ENCODE measurements at regions not wholly inside any gene's neighbourhood (a gene's known extent, or its start where the extent isn't known, plus 50 kb on each side); places are given as distances from the start of the nearest gene placed in this dataset.
"Not testable (repeated sequence)": the region's sequence is repeated elsewhere in the genome, so short reads cannot be mapped to it uniquely, and the experiment has no call there.

GRCh38 chr1:74963120-74963519, 171.1 kb upstream of the LHX8 start:
- POLR2A ChIA-PET = no interaction called here
- no peaks in the 10 kb centered on the region for H3K9me3 Mint-ChIP-seq

GRCh38 chr1:74964508-74965102, 169.6 kb upstream of the LHX8 start:
- ChIA-PET POLR2A (no interaction called here), CTCF (no interaction called here)
- Mint-ChIP-seq H3K27ac (no peak overlapping the region), H3K36me3 (ENCODE audit: low read depth) (no peaks in the 10 kb centered on the region), H3K4me1 (no peaks in the 10 kb centered on the region), H3K27me3 (no peaks in the 10 kb centered on the region), H3K4me3 (no peak overlapping the region), H3K9me3 (no peaks in the 10 kb centered on the region)
- no peak for DNase-seq

More at GRCh38 chr1:74963120-74963519, 171.1 kb upstream of the LHX8 start:
- no peak for DNase-seq
- CTCF ChIA-PET = interaction anchor here (0.8 kb wide), 1 partner anchor 20 kb away, joined by 3 read pairs; no protein-coding TSS in a partner anchor
- H3K36me3 Mint-ChIP-seq (ENCODE audit: low read depth) = no peaks in the 10 kb centered on the region
- no peak overlapping the region for H3K4me3 Mint-ChIP-seq
- H3K27ac Mint-ChIP-seq = no peak overlapping the region
- H3K27me3 Mint-ChIP-seq = no peaks in the 10 kb centered on the region
- no peaks in the 10 kb centered on the region for H3K4me1 Mint-ChIP-seq

DNA sequence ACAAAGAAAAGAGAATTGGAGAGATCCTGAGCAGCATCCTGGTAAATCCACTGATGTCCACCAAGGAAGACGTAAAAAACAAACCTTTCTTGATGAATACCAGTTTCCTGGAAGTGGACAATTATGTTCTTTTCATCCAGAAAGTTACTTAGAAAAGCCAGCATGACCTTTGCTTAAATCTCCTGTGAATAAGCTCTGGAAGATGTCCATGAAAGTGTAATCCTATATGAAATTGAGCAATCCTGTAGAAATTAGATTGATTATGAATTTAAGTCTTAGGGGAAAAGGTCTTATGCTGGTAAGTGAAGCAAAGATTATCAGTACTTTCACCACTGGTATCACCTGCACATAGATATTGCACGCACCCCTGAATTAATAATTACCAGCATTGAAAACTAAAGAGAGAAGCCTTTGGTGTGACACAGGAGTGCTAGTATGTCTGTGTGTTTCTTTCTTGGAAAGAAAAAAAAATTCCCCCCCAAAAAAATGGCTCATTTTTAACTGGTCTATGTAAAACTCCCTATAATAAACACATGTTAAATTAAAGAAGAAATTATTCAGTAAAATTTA, 164.5 kb upstream of the LHX8 start:
- Mint-ChIP-seq H3K9me3 (no peaks in the 10 kb centered on the region), H3K36me3 (ENCODE audit: low read depth) (no peaks in the 10 kb centered on the region), H3K27me3 (no peaks in the 10 kb centered on the region), H3K4me3 (no peak overlapping the region), H3K4me1 (no peaks in the 10 kb centered on the region), H3K27ac (no peak overlapping the region)
- ChIA-PET CTCF (no interaction called here), POLR2A (no interaction called here)
- DNase-seq = no peak

GRCh38 chr1:74971982-74972381, 162.2 kb upstream of the LHX8 start:
- ChIA-PET POLR2A (no interaction called here), CTCF (interaction anchor here (0.6 kb wide), 1 partner anchor 1827 kb away, joined by 3 read pairs; no protein-coding TSS in a partner anchor)
- H3K36me3 Mint-ChIP-seq (ENCODE audit: low read depth) = no peaks in the 10 kb centered on the region
- H3K9me3 Mint-ChIP-seq = no peaks in the 10 kb centered on the region
- no peaks in the 10 kb centered on the region for H3K4me1 Mint-ChIP-seq
- DNase-seq = no peak
- H3K4me3 Mint-ChIP-seq = no peak overlapping the region
- no peaks in the 10 kb centered on the region for H3K27me3 Mint-ChIP-seq
- H3K27ac Mint-ChIP-seq = no peak overlapping the region

- POLR2A ChIA-PET = interaction anchor here (0.6 kb wide), 1 partner anchor 19 kb away, joined by 3 read pairs; no protein-coding TSS in a partner anchor
- DNase-seq = no peak
- CTCF ChIA-PET = no interaction called here
- H3K4me1 Mint-ChIP-seq = no peaks in the 10 kb centered on the region
- H3K27me3 Mint-ChIP-seq = no peaks in the 10 kb centered on the region
- H3K9me3 Mint-ChIP-seq = no peaks in the 10 kb centered on the region
- H3K36me3 Mint-ChIP-seq (ENCODE audit: low read depth) = no peaks in the 10 kb centered on the region
- H3K4me3 Mint-ChIP-seq = no peak overlapping the region
- no peak overlapping the region for H3K27ac Mint-ChIP-seq
Measured at GRCh38 chr1:74976491-74976890, 157.7 kb upstream of the LHX8 start.

- H3K9me3 Mint-ChIP-seq; H3K4me1 Mint-ChIP-seq; H3K4me3 Mint-ChIP-seq; POLR2A ChIA-PET; H3K27ac Mint-ChIP-seq; CTCF ChIA-PET; H3K27me3 Mint-ChIP-seq; H3K36me3 Mint-ChIP-seq (ENCODE audit: low read depth); DNase-seq: not testable (repeated sequence)
Measured at GRCh38 chr1:74992448-74992847, 141.7 kb upstream of the LHX8 start.

DNA sequence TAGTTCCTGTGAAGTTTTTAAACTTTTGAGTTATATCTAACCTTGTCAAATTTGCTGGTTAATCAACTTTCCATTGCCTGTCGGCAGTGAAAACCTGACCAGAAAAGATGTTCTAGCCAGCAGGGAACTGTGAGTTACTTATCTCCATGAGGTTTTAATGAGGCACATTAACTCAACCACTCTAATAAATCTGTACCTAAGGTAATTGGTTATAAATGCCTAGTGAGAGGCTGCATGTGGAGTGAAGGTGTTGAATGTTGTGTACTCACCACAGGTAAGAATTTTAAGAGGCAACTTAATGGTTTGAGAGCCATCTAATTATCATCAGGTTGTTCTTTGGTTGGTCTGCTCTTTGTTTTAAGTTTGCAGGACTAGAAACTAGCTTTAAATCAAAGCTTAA, 138.4 kb upstream of the LHX8 start:
- H3K4me3 Mint-ChIP-seq = no peak overlapping the region
- H3K4me1 Mint-ChIP-seq = no peaks in the 10 kb centered on the region
- no peak overlapping the region for H3K27ac Mint-ChIP-seq
- H3K36me3 Mint-ChIP-seq (ENCODE audit: low read depth) = no peaks in the 10 kb centered on the region
- H3K9me3 Mint-ChIP-seq = no peaks in the 10 kb centered on the region
- no peak for DNase-seq
- ChIA-PET POLR2A (no interaction called here), CTCF (no interaction called here)
- no peaks in the 10 kb centered on the region for H3K27me3 Mint-ChIP-seq

GRCh38 chr1:75010547-75010946, 123.6 kb upstream of the LHX8 start:
- H3K27me3 Mint-ChIP-seq = no peaks in the 10 kb centered on the region
- no peaks in the 10 kb centered on the region for H3K4me1 Mint-ChIP-seq
- no peaks in the 10 kb centered on the region for H3K9me3 Mint-ChIP-seq
- no peak overlapping the region for H3K27ac Mint-ChIP-seq
- no peaks in the 10 kb centered on the region for H3K36me3 Mint-ChIP-seq (ENCODE audit: low read depth)
- no peak overlapping the region for H3K4me3 Mint-ChIP-seq
- ChIA-PET POLR2A (no interaction called here), CTCF (no interaction called here)
- DNase-seq = no peak

- H3K9me3 Mint-ChIP-seq = peaks cover 4% of the 10 kb centered on the region
- no peaks in the 10 kb centered on the region for H3K36me3 Mint-ChIP-seq (ENCODE audit: low read depth)
- ChIA-PET CTCF (no interaction called here), POLR2A (no interaction called here)
- no peak for DNase-seq
- no peak overlapping the region for H3K27ac Mint-ChIP-seq
- H3K27me3 Mint-ChIP-seq = no peaks in the 10 kb centered on the region
- H3K4me1 Mint-ChIP-seq = no peaks in the 10 kb centered on the region
- no peak overlapping the region for H3K4me3 Mint-ChIP-seq
Measured at GRCh38 chr1:75014250-75014649, 119.9 kb upstream of the LHX8 start.

- no peaks in the 10 kb centered on the region for H3K36me3 Mint-ChIP-seq (ENCODE audit: low read depth)
- no peak overlapping the region for H3K4me3 Mint-ChIP-seq
- ChIA-PET CTCF (no interaction called here), POLR2A (no interaction called here)
- no peak overlapping the region for H3K27ac Mint-ChIP-seq
- no peaks in the 10 kb centered on the region for H3K27me3 Mint-ChIP-seq
- H3K9me3 Mint-ChIP-seq = no peaks in the 10 kb centered on the region
- H3K4me1 Mint-ChIP-seq = no peaks in the 10 kb centered on the region
- no peak for DNase-seq
Measured at GRCh38 chr1:75023005-75023404, 111.2 kb upstream of the LHX8 start.

DNA sequence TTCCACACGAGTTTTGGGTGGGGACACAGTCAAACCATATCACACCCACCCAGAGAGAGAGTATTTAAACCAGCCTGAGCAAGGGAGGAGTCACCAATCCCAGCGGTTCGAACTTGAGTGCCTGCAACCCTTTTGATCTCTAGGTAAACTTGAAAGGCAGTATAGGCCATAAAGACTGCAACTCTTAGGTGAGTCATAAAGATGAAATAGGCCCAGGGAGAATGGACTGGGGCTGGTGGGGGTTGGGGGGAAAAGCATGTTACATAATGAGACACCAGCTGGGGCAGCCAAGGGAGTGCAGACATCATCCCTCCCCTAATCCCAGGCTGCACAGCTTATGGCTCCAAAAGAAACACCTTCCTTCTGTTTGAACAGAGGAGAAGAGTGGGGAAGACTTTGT, 99.8 kb upstream of the LHX8 start:
- CTCF ChIA-PET = no interaction called here
- Mint-ChIP-seq H3K9me3 (peaks cover 17% of the 10 kb centered on the region), H3K36me3 (ENCODE audit: low read depth) (no peaks in the 10 kb centered on the region), H3K4me3 (no peak overlapping the region), H3K27ac (no peak overlapping the region), H3K27me3 (no peaks in the 10 kb centered on the region), H3K4me1 (no peaks in the 10 kb centered on the region)
- POLR2A ChIA-PET = no interaction called here
- no peak for DNase-seq

GRCh38 chr1:75035536-75035935, 98.7 kb upstream of the LHX8 start:
- ChIA-PET POLR2A (no interaction called here), CTCF (no interaction called here)
- Mint-ChIP-seq H3K27ac (no peak overlapping the region), H3K4me3 (no peak overlapping the region), H3K9me3 (peaks cover 21% of the 10 kb centered on the region), H3K36me3 (ENCODE audit: low read depth) (no peaks in the 10 kb centered on the region), H3K27me3 (no peaks in the 10 kb centered on the region), H3K4me1 (no peaks in the 10 kb centered on the region)
- DNase-seq = no peak

GRCh38 chr1:75053207-75053606, 81.0 kb upstream of the LHX8 start:
- ChIA-PET CTCF (no interaction called here), POLR2A (no interaction called here)
- Mint-ChIP-seq H3K9me3 (peaks cover 2% of the 10 kb centered on the region), H3K27me3 (no peaks in the 10 kb centered on the region), H3K27ac (no peak overlapping the region), H3K4me3 (no peak overlapping the region), H3K4me1 (no peaks in the 10 kb centered on the region), H3K36me3 (ENCODE audit: low read depth) (no peaks in the 10 kb centered on the region)
- no peak for DNase-seq

DNA sequence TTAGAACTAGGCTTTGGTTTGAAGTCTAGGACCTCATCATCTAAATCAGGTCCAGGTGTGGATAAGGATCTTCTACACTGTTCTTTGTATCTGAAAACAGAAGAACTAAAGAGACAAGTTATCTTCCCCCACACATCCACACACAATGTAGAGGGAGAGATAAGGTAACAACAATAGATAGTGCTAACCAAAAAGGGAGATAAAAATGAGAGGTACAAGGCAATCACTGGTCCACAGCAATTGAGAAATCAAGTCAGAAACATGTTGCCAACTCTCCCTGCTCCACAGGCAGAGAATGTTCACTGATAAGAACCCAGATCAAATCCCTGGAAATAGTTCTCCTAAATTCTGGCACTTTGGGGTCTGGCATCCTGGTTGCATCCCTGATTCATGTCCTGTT, 75.8 kb upstream of the LHX8 start:
- no peaks in the 10 kb centered on the region for H3K27me3 Mint-ChIP-seq
- CTCF ChIA-PET = no interaction called here
- H3K9me3 Mint-ChIP-seq = peaks cover 7% of the 10 kb centered on the region
- H3K36me3 Mint-ChIP-seq (ENCODE audit: low read depth) = no peaks in the 10 kb centered on the region
- no peak overlapping the region for H3K4me3 Mint-ChIP-seq
- no peak overlapping the region for H3K27ac Mint-ChIP-seq
- no peaks in the 10 kb centered on the region for H3K4me1 Mint-ChIP-seq
- POLR2A ChIA-PET = no interaction called here
- DNase-seq = no peak
